ENCODE measurements at regions not wholly inside any gene's neighbourhood (a gene's known extent, or its start where the extent isn't known, plus 50 kb on each side); places are given as distances from the start of the nearest gene placed in this dataset.
"Not testable (repeated sequence)": the region's sequence is repeated elsewhere in the genome, so short reads cannot be mapped to it uniquely, and the experiment has no call there.

GRCh38 chr4:160365383-160365782, 1262.5 kb downstream of the RAPGEF2 start:
- not testable (repeated sequence) for DNase-seq

DNA sequence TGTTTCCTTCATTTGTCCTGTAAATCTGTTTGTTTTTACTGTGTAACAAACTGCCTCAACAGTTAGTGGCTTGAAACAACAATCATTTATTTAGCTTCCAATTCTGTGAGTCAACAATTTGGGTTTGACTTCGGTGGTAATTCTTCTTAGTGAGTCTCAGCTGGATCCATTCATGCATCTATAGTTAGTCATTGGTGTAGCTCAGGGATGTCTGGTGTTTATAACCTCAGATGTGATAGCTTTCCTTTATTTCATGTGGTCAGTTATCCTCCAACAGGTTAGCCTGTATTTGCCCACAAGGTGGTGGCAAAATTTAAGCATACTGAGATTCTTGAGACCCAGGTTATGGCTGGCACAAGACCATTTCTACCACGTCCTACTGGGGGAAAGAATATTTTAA, 1267.2 kb downstream of the RAPGEF2 start:
- no peak for DNase-seq

DNA sequence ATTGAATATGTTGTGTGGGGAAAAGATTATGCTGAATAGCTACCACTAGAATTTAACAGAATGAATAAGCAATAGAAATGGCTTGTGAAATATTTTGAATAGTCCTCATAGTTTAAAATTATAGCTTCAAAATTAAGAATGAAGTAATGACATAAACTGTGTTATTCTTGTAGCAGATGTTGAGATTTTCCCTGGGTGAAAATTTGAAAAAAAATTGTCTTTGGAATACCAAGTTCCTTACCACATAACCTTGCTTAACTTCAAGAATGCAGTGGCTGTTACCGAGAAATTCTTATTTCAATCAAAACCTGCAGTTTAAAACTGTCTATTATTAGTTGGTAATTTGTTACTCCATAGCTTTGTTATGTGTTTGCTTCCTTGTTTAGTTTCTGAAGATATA, 1268.6 kb downstream of the RAPGEF2 start:
- no peak for DNase-seq

DNA sequence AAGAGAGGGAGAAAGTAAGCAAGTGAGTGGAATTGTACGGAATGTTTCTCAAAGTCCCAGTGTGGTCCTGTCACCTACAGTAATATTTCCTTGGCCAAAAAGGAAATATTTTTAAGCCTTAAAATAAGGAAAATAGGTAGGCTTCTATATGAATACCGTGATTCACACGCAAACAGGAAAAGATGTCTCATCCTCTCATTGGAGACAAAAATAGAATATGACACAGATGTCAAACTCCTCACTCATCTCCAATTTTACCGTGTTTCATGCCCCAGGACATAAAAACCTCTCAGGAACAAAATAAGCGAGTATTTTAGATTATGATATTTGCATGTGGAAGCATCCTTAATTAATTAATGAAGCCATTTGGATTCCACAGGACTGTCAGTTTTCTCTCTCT, 1269.5 kb downstream of the RAPGEF2 start:
- no peak for DNase-seq

DNA sequence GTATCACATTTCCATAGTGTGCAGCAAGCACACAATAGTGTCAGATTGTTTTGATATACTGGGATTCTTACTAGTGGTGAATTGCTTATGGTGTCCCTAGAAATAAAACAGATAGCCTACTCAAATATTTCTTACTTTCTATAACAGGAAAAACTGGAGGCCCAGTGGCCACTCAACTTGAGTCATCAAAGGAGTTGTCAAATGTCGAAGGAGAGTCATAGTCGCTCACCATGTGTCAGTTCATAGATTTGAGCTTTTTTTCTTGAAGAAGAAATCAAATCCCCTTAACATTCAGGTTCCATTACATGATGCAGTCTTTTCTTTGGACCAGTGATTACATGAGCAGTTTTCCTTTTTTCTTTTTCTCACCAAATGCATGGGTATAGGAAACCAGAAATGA, 1271.0 kb downstream of the RAPGEF2 start:
- DNase-seq, result no peak

- peak; percentile 60 for DNase-seq
Measured at GRCh38 chr4:160375772-160376452, 1273.0 kb downstream of the RAPGEF2 start.

DNA sequence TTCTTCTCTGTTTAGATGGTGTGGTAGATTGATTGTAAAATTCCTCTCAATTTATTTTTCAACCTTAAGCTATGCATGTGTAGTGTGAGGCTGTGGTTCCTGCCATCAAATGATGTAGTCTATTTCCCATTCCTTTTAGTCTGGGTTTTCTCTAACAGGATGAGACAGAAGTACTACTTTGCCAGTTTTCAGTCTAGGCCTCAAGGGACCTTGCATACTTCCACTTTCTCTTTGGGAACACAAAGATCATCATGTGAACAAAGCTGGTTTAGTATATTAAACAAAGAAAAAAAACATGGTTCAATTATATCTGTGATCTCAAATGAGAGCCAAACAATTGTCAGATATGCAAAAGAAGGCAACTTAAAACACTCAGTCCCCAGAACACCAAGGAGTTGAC, 1284.0 kb downstream of the RAPGEF2 start:
- no peak for DNase-seq

- no peak for DNase-seq
Measured at GRCh38 chr4:160399826-160400225, 1296.9 kb downstream of the RAPGEF2 start.

- peak; percentile 72 for DNase-seq
Measured at GRCh38 chr4:160403081-160403480, 1300.2 kb downstream of the RAPGEF2 start.

- peak; percentile 25 for DNase-seq
Measured at GRCh38 chr4:160406263-160406825, 1303.5 kb downstream of the RAPGEF2 start.

GRCh38 chr4:160414496-160414895, 1311.6 kb downstream of the RAPGEF2 start:
- DNase-seq, result no peak

- no peak for DNase-seq
Measured at GRCh38 chr4:160423879-160424451, 1321.1 kb downstream of the RAPGEF2 start.

DNA sequence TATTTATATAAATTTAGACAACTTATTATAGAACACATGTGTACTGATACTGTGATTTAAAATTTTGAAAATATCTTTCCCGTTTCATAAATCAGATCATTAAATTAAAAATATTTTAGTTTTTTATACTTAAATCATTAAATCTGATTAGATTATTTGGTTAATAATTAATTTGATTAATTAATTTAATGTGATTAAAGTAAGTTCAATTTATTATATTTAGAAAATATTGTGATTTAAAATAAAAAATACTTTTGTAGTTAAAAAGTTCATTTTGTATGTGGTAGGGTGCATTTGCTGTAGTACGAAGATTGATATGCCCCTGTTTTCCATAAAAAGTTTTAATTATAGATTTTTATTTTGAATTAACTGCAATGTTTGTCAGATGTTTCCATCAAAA, 1323.4 kb downstream of the RAPGEF2 start:
- DNase-seq, result no peak

DNA sequence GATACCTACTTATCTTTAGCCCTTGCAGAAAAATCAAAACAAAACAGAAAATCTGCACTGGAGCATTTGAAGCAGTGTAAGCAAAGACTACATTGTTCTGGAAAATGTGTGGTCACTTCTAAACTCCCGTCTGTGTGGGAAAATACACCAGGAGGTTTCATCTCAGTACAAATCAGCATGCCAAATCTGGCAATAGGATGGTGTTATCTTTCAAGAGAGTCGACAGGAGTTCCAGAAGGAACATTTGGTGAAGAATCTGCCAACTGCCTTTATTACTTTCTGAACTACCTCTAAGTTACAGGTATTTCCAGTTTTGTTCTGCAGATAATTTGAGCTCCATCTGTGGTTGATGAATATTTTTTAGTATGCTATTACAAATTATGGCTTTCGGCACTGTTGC, 1348.0 kb downstream of the RAPGEF2 start:
- DNase-seq, result no peak

GRCh38 chr4:160481696-160482690, 1379.1 kb downstream of the RAPGEF2 start:
- not testable (repeated sequence) for DNase-seq

DNA sequence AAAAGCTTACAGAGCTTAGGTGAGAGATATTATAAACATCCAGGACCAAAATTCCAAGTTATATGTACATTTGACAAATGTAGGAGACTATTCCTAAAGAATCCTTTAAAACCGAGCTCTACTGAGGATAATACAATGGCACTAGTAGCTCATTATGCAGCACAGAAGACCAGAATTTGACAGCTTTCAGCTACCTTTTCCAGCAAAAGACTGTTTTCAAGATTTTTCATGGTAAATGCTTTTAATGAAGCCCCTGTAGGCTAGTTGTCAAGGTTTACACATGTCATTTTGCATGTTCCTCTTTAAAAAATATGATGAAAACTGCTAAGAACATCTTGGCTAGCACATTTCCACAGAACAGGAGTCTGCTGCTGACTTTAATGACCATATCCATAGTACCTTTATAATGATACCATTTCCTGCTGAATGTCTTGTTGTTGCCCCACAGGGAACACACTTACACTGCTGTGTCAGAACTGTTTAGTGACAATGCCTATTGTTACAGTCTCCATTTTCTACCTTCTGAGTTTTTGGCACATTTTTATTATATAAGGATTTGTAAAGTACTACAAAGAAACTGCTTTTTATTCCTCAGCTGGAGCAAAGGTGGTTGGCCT, 1382.3 kb downstream of the RAPGEF2 start:
- DNase-seq, result no peak

DNA sequence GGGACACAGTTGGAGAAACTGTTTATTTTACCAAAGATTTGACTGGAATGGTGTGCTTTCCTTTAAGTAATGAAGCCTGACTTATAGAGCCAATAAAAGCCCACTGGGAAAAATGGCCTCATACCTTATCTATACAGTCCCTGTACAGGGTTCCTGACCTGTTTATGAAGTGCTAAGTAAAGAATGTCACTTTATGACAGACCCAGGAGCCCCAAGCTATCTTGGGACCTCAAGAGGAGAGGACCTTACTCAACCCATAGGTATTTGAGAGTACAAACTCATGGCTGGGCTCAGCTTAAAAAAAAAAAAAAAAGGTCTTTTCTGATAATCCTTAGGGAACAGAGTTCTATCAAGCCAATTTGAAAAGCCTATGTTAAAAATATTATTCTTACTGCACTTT, 1389.3 kb downstream of the RAPGEF2 start:
- no peak for DNase-seq

DNA sequence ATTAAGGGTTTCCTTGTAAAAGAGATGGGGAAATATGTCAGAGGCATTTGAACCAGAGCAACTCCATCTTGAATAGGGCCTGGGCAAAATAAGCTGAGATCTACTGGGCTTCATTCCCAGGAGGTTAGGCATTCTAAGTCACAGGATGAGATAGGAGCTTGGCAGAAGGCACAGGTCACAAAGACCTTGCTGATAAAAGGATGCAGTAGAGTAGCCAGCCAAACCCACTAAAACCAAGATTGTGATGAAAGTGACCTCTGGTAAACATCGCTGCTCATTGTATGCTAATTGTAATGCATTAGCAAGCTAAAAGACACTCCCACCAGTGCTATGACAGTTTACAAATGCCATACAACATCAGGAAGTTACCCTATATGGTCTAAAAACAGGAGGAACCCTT, 1390.3 kb downstream of the RAPGEF2 start:
- no peak for DNase-seq

DNA sequence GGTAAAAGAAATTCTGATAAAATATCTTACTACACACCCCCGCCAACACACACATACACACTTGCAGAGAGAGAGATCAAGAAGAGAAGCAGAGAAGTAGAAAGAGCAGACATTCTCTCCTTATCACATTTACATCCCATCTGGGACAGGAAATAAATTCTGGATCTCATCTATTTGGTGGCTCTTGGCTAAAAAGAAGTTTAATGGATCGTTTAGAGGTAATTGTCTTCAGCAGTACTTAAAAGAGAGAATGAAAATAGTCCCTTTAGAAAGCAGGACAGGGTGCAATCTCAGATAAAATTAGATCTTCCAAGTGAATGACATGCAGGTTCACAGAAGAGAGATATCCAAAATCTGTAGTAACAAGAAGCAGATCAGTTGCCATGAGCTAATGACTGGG, 1392.5 kb downstream of the RAPGEF2 start:
- DNase-seq, result no peak

DNA sequence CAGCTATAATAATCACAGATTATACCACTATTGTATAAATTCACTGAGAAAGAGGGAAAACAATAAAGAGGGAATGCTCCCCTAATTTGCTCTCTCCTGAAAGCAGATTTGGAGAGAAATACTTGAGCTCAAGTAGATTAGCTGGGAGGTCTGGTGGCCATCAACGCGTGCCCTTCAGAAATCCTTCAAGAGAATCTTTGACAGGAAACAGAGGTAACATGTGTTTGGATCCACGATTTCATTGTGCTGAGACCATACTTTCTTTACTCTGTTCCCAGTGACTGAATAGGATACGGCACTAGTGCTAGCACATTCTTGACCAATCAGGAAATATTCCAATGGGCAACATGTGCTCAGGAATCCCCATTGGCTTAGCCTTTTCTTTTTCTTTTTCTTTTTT, 1395.3 kb downstream of the RAPGEF2 start:
- DNase-seq, result no peak

DNA sequence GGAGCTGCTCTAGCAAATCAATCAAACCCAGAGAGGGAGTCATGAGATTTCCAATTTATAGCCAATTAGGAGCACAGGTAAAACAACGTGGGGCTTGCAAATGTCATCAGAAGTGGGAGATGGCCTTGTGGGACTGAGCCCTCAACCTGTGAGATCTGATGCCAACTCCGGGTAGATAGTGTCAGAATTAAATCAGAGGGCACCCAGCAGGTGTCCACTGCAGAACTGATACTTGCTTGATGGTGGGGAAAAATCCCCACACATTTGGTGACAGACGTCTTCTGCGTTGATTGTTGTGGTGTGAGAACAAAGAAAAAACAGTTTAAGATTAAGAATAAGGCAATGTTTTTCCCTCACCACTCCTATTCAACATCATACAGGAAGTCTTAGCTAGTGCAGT, 1402.8 kb downstream of the RAPGEF2 start:
- DNase-seq, result no peak

DNA sequence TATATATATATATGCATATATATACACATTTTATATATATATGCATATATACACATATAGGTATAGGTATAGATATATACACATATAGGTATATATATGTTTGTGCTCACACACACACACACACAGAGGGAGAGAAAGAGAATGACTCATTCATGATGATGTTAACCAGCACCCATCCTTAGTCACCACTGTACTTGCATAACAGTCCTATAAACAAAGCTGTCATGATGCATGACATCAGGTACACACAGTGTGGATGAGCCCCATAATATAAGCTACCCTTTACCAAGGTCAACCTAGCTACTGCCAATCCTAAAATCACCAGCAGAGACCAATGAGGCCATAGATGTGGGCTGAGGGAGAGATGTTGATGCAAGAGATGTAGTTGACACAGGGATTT, 1408.0 kb downstream of the RAPGEF2 start:
- no peak for DNase-seq

DNA sequence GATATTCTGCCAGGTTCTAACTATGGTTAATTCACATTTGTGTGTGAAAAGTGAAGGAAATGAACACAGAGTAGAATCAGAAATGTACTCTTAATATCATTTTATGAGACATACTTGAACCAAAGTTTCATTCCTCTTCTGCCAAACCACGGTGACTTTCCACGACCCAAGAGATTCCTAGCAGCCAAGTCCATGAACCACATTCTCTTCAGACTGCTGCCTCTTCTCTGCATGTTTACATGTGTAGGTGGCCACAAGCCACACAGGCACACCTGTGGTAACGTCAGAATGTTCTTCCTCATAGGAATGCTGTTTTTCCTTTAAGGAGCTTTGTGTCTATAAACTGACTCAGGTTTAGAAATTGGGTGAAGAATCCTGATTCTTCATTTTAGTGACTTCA, 1411.2 kb downstream of the RAPGEF2 start:
- no peak for DNase-seq
